Caco-2 (cell line): ENCODE measurements at regions not wholly inside any gene's neighbourhood (a gene's known extent, or its start where the extent isn't known, plus 50 kb on each side); places are given as distances from the start of the nearest gene placed in this dataset.

Source experiments
- BruUV-seq: library from RNA; stranded (reverse); fragments of 400-500 nt; replicated peaks from 2 replicates; lab custom pipeline; 2021; lab: Mats Ljungman, UMichigan
- CTCF ChIA-PET: fragments of 300-600 bp; sonication (Branson Sonifier 250); formaldehyde crosslinking; loops from one replicate; lab custom pipeline; 2022; ENCODE audit warnings: antibody characterized with exemption; lab: Charles Lee
- POLR2A ChIA-PET: fragments of 300-600 bp; sonication (Branson Sonifier 250); formaldehyde crosslinking; loops from one replicate; lab custom pipeline; 2022; ENCODE audit warnings: antibody characterized with exemption; lab: Charles Lee
- DNase-seq, 2 experiments: peaks; one replicate each; pipeline versions ENCODE4 v3.0.0 to v3.0.0-alpha.2; 2020 to 2022
- H3K27me3 ChIP-seq: replicated peaks from 2 replicates; pipeline ENCODE4 v1.6.0; 2011; ENCODE audit warnings: low read length; ENCODE audit not compliant: control insufficient read depth, insufficient read depth
- H3K36me3 ChIP-seq: 2 replicates; pipeline ENCODE4 v1.5.1; 2011; ENCODE audit warnings: low read length; ENCODE audit not compliant: control insufficient read depth, insufficient read depth
- H3K4me1 ChIP-seq: fragments of 250-450 bp; sonication (Bioruptor Pico); 2 replicates; pipeline ENCODE4 v1.5.1; 2020; ENCODE audit warnings: mild to moderate bottlenecking
- H3K4me3 ChIP-seq: 2 replicates; pipeline ENCODE4 v1.5.1; 2011; ENCODE audit warnings: low read depth, mild to moderate bottlenecking, control low read depth, low read length
- H3K9me3 ChIP-seq: fragments of 250-450 bp; sonication (Bioruptor Pico); 2 replicates; pipeline ENCODE4 v1.5.1; 2020; ENCODE audit warnings: mild to moderate bottlenecking, moderate library complexity
- H3K27ac Mint-ChIP-seq: one replicate; pipeline ENCODE4 v1.8.0; 2022; ENCODE audit warnings: mixed read lengths; ENCODE audit not compliant: unreplicated experiment
- H3K27me3 Mint-ChIP-seq: one replicate; pipeline ENCODE4 v1.8.0; 2022; ENCODE audit warnings: mixed read lengths; ENCODE audit not compliant: insufficient read depth, unreplicated experiment
- H3K36me3 Mint-ChIP-seq: one replicate; pipeline ENCODE4 v1.8.0; 2022; ENCODE audit warnings: mild to moderate bottlenecking, mixed read lengths; ENCODE audit not compliant: insufficient read depth, unreplicated experiment
- H3K4me1 Mint-ChIP-seq: one replicate; pipeline ENCODE4 v1.8.0; 2022; ENCODE audit warnings: low read depth, mixed read lengths; ENCODE audit not compliant: unreplicated experiment
- H3K4me3 Mint-ChIP-seq: one replicate; pipeline ENCODE4 v1.8.0; 2022; ENCODE audit warnings: mild to moderate bottlenecking, moderate library complexity, mixed read lengths; ENCODE audit not compliant: unreplicated experiment
- H3K9me3 Mint-ChIP-seq: one replicate; pipeline ENCODE4 v1.8.0; 2022; ENCODE audit warnings: mixed read lengths; ENCODE audit not compliant: unreplicated experiment
- intact Hi-C: fragments of 100-400 bp; cut with micrococcal nuclease; formaldehyde crosslinking; loops from one replicate; pipeline ENCODE4 v1.10.0; 2022; ENCODE audit not compliant: unreplicated experiment
- TF ChIP-seq, protein P1 (sequence below), 2 experiments: fragments of 200-600 bp in 1 of 2; IDR thresholded peaks; 1 replicate in 1 of 2; 2 replicates in 1 of 2; pipeline versions ENCODE4 v1.5.1 to v1.8.0; 2011 to 2022; ENCODE audit warnings: antibody characterized with exemption in 1 of 2, control low read depth in 1 of 2, inconsistent platforms in 1 of 2, low read depth in 1 of 2, low read length in 1 of 2, mild to moderate bottlenecking in 1 of 2, moderate library complexity in 1 of 2; ENCODE audit not compliant: insufficient read depth in 1 of 2, severe bottlenecking in 1 of 2, unreplicated experiment in 1 of 2

- TF ChIP-seq, protein P1, sequence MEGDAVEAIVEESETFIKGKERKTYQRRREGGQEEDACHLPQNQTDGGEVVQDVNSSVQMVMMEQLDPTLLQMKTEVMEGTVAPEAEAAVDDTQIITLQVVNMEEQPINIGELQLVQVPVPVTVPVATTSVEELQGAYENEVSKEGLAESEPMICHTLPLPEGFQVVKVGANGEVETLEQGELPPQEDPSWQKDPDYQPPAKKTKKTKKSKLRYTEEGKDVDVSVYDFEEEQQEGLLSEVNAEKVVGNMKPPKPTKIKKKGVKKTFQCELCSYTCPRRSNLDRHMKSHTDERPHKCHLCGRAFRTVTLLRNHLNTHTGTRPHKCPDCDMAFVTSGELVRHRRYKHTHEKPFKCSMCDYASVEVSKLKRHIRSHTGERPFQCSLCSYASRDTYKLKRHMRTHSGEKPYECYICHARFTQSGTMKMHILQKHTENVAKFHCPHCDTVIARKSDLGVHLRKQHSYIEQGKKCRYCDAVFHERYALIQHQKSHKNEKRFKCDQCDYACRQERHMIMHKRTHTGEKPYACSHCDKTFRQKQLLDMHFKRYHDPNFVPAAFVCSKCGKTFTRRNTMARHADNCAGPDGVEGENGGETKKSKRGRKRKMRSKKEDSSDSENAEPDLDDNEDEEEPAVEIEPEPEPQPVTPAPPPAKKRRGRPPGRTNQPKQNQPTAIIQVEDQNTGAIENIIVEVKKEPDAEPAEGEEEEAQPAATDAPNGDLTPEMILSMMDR (IDR thresholded peaks at IDR 0.05; ENCODE audit: insufficient read depth in 1 of 2, low read depth in 1 of 2, low read length in 1 of 2, severe bottlenecking in 1 of 2, unreplicated experiment in 1 of 2): no peak
- H3K27me3 Mint-ChIP-seq: no peaks in the 10 kb centered on the region
- H3K4me3 Mint-ChIP-seq: no peak overlapping the region
- Histone ChIP-seq H3K4me1 (no peaks in the 10 kb centered on the region; the same call in 1 of the 2 replicates), H3K9me3 (no peaks in the 10 kb centered on the region), H3K4me3 (no peak overlapping the region), H3K36me3 (no peaks in the 10 kb centered on the region), H3K27me3 (no peaks in the 10 kb centered on the region)
- BruUV-seq: no TSS peak
- no peaks in the 10 kb centered on the region for H3K36me3 Mint-ChIP-seq
- intact Hi-C loops: no loop called here
- no peaks in the 10 kb centered on the region for H3K9me3 Mint-ChIP-seq
- ChIA-PET POLR2A (no interaction called here), CTCF (no interaction called here)
- H3K4me1 Mint-ChIP-seq: peaks cover 7% of the 10 kb centered on the region
- H3K27ac Mint-ChIP-seq: no peak overlapping the region
- DNase-seq: no peak
Observed at GRCh38 chr18:27235218-27235870, 50.2 kb upstream of the CHST9 start.
